ENCODE measurements at regions not wholly inside any gene's neighbourhood (a gene's known extent, or its start where the extent isn't known, plus 50 kb on each side); places are given as distances from the start of the nearest gene placed in this dataset.

DNA sequence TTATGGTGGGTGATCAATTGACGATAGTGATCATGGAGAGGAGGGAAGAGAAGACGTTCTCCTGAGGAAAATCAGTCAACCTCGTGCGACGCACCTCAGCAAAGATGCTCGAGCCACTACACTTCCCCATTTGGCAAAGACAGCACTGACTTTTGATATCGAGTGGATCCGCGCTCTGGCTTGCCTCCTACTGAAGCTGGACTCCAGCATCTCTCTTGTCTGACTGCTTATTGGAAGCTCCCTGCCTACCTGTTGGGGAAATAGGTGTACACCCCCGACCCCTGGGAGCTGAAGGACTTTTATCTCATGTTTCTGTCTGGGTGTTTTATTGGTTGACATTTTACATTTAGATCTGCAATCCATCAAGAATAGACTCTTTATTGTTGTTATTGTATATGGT is 476.8 kb upstream of the B3GAT1 start:
- TF ChIP-seq ZNF629 (tag by site-specific recombination; IDR thresholded peaks at IDR 0.05) (no peak), ZNF426 (tag by site-specific recombination; IDR thresholded peaks at IDR 0.05) (no peak), ZNF544 (tag by site-specific recombination; IDR thresholded peaks at IDR 0.05) (no peak), ZNF132 (tag by site-specific recombination; IDR thresholded peaks at IDR 0.05; ENCODE audit: borderline replicate concordance) (no peak), ZNF830 (tag by site-specific recombination; IDR thresholded peaks at IDR 0.05; ENCODE audit: low read depth) (no peak), ZNF48 (tag by site-specific recombination; IDR thresholded peaks at IDR 0.05) (no peak), ZNF658 (tag by site-specific recombination; IDR thresholded peaks at IDR 0.05) (no peak), ZNF843 (tag by site-specific recombination; IDR thresholded peaks at IDR 0.05) (no peak), ZNF155 (tag by site-specific recombination; IDR thresholded peaks at IDR 0.05) (no peak), ZNF223 (tag by site-specific recombination; IDR thresholded peaks at IDR 0.05) (no peak)
- TF ChIP-seq, protein P1, sequence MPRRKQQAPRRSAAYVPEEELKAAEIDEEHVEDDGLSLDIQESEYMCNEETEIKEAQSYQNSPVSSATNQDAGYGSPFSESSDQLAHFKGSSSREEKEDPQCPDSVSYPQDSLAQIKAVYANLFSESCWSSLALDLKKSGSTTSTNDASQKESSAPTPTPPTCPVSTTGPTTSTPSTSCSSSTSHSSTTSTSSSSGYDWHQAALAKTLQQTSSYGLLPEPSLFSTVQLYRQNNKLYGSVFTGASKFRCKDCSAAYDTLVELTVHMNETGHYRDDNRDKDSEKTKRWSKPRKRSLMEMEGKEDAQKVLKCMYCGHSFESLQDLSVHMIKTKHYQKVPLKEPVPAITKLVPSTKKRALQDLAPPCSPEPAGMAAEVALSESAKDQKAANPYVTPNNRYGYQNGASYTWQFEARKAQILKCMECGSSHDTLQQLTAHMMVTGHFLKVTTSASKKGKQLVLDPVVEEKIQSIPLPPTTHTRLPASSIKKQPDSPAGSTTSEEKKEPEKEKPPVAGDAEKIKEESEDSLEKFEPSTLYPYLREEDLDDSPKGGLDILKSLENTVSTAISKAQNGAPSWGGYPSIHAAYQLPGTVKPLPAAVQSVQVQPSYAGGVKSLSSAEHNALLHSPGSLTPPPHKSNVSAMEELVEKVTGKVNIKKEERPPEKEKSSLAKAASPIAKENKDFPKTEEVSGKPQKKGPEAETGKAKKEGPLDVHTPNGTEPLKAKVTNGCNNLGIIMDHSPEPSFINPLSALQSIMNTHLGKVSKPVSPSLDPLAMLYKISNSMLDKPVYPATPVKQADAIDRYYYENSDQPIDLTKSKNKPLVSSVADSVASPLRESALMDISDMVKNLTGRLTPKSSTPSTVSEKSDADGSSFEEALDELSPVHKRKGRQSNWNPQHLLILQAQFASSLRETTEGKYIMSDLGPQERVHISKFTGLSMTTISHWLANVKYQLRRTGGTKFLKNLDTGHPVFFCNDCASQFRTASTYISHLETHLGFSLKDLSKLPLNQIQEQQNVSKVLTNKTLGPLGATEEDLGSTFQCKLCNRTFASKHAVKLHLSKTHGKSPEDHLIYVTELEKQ (tag by site-specific recombination; IDR thresholded peaks at IDR 0.05; ENCODE audit: borderline replicate concordance), result no peak
- TF ChIP-seq, protein P2, sequence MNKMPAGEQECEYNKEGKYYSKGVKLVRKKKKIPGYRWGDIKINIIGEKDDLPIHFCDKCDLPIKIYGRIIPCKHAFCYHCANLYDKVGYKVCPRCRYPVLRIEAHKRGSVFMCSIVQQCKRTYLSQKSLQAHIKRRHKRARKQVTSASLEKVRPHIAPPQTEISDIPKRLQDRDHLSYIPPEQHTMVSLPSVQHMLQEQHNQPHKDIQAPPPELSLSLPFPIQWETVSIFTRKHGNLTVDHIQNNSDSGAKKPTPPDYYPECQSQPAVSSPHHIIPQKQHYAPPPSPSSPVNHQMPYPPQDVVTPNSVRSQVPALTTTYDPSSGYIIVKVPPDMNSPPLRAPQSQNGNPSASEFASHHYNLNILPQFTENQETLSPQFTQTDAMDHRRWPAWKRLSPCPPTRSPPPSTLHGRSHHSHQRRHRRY (tag by site-specific recombination; IDR thresholded peaks at IDR 0.05), result no peak
- TF ChIP-seq, protein P3, sequence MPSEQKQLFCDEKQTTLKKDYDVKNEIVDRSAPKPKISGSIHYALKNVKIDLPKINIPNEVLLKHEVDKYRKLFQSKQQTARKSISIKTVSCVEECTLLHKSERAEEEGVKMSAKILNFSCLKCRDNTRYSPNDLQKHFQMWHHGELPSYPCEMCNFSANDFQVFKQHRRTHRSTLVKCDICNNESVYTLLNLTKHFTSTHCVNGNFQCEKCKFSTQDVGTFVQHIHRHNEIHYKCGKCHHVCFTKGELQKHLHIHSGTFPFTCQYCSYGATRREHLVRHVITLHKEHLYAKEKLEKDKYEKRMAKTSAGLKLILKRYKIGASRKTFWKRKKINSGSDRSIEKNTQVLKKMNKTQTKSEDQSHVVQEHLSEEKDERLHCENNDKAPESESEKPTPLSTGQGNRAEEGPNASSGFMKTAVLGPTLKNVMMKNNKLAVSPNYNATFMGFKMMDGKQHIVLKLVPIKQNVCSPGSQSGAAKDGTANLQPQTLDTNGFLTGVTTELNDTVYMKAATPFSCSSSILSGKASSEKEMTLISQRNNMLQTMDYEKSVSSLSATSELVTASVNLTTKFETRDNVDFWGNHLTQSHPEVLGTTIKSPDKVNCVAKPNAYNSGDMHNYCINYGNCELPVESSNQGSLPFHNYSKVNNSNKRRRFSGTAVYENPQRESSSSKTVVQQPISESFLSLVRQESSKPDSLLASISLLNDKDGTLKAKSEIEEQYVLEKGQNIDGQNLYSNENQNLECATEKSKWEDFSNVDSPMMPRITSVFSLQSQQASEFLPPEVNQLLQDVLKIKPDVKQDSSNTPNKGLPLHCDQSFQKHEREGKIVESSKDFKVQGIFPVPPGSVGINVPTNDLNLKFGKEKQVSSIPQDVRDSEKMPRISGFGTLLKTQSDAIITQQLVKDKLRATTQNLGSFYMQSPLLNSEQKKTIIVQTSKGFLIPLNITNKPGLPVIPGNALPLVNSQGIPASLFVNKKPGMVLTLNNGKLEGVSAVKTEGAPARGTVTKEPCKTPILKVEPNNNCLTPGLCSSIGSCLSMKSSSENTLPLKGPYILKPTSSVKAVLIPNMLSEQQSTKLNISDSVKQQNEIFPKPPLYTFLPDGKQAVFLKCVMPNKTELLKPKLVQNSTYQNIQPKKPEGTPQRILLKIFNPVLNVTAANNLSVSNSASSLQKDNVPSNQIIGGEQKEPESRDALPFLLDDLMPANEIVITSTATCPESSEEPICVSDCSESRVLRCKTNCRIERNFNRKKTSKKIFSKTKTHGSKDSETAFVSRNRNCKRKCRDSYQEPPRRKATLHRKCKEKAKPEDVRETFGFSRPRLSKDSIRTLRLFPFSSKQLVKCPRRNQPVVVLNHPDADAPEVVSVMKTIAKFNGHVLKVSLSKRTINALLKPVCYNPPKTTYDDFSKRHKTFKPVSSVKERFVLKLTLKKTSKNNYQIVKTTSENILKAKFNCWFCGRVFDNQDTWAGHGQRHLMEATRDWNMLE (tag by site-specific recombination; conservative IDR thresholded peaks at IDR 0.05; ENCODE audit: low read depth), result no peak
- Histone ChIP-seq H3K9me3 (ENCODE audit: control insufficient read depth, insufficient read depth, low read depth, low read length) (no peaks in the 10 kb centered on the region), H3K4me3 (ENCODE audit: low read depth, low read length) (no peak overlapping the region), H3K4me1 (ENCODE audit: control insufficient read depth, insufficient read depth, low read length) (no peaks in the 10 kb centered on the region), H3K27ac (ENCODE audit: extremely low read depth, low read depth, low read length) (no peak overlapping the region), H3K36me3 (ENCODE audit: control insufficient read depth in 2 of 2, insufficient read depth in 1 of 2, low read length in 2 of 2) (no peaks in the 10 kb centered on the region)
- POLR2A ChIA-PET, result no interaction called here
- CTCF ChIA-PET, result interaction anchor here (1.1 kb wide), 1 partner anchor 182 kb away, joined by 3 read pairs; no protein-coding TSS in a partner anchor

DNA sequence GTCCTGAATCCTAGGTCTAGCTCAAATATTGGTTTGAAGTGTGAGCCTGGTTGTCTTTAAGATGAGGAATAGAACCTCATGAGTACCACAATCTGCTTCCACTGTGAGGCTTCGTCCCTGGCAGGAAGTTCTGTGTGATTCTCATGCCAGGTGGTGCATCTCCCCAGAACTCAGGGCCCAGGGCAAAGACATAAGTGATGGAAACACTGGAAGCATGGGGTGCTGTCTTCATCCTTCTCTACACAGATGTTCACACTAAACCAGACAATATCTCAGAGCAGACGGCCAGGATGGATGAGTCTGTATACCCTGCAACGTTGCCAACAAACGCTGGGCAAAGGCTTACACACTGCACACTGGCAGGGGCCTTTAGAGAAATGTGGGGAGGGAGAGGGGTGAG is 475.9 kb upstream of the B3GAT1 start:
- no peaks in the 10 kb centered on the region for H3K9me3 ChIP-seq (ENCODE audit: control insufficient read depth, insufficient read depth, low read depth, low read length)
- H3K4me3 ChIP-seq (ENCODE audit: low read depth, low read length), result no peak overlapping the region
- no peaks in the 10 kb centered on the region for H3K36me3 ChIP-seq (ENCODE audit: control insufficient read depth in 2 of 2, insufficient read depth in 1 of 2, low read length in 2 of 2)
- ChIA-PET CTCF (interaction anchor here (0.7 kb wide), 1 partner anchor 144 kb away, joined by 4 read pairs; no protein-coding TSS in a partner anchor), POLR2A (no interaction called here)
- no peak overlapping the region for H3K27ac ChIP-seq (ENCODE audit: extremely low read depth, low read depth, low read length)
- H3K4me1 ChIP-seq (ENCODE audit: control insufficient read depth, insufficient read depth, low read length), result no peaks in the 10 kb centered on the region
- TF ChIP-seq ZNF792 (tag by site-specific recombination; IDR thresholded peaks at IDR 0.05), result no peak
- no peak for TF ChIP-seq ZNF777 (tag by site-specific recombination; IDR thresholded peaks at IDR 0.05; ENCODE audit: borderline replicate concordance)
- TF ChIP-seq GFI1B (tag by site-specific recombination; IDR thresholded peaks at IDR 0.05), result no peak
- no peak for TF ChIP-seq ZNF16 (tag by site-specific recombination; IDR thresholded peaks at IDR 0.05; ENCODE audit: low read depth)
- TF ChIP-seq IKZF3 (tag by site-specific recombination; IDR thresholded peaks at IDR 0.05), result no peak
- no peak for TF ChIP-seq ZNF560 (tag by site-specific recombination; IDR thresholded peaks at IDR 0.05; ENCODE audit: borderline replicate concordance)
- TF ChIP-seq, protein P4, sequence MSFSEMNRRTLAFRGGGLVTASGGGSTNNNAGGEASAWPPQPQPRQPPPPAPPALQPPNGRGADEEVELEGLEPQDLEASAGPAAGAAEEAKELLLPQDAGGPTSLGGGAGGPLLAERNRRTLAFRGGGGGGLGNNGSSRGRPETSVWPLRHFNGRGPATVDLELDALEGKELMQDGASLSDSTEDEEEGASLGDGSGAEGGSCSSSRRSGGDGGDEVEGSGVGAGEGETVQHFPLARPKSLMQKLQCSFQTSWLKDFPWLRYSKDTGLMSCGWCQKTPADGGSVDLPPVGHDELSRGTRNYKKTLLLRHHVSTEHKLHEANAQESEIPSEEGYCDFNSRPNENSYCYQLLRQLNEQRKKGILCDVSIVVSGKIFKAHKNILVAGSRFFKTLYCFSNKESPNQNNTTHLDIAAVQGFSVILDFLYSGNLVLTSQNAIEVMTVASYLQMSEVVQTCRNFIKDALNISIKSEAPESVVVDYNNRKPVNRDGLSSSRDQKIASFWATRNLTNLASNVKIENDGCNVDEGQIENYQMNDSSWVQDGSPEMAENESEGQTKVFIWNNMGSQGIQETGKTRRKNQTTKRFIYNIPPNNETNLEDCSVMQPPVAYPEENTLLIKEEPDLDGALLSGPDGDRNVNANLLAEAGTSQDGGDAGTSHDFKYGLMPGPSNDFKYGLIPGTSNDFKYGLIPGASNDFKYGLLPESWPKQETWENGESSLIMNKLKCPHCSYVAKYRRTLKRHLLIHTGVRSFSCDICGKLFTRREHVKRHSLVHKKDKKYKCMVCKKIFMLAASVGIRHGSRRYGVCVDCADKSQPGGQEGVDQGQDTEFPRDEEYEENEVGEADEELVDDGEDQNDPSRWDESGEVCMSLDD (tag by site-specific recombination; IDR thresholded peaks at IDR 0.05), result no peak

Data from HEK293 (cell line).